AG04450 (cell line): ENCODE measurements at regions not wholly inside any gene's neighbourhood (a gene's known extent, or its start where the extent isn't known, plus 50 kb on each side); places are given as distances from the start of the nearest gene placed in this dataset.

Experiments
- CTCF ChIA-PET: fragments of 300-600, 350-600 bp; formaldehyde crosslinking; extraction: SDS; loops from one replicate; lab custom pipeline; 2022; ENCODE audit warnings: antibody characterized with exemption, inconsistent platforms; lab: Charles Lee
- POLR2A ChIA-PET: fragments of 350-600 bp; formaldehyde crosslinking; extraction: SDS; loops from one replicate; lab custom pipeline; 2021; ENCODE audit warnings: antibody characterized with exemption, inconsistent platforms; lab: Yijun Ruan, JAX
- DNase-seq: peaks from one replicate; pipeline ENCODE4 v3.0.0-alpha.2; 2011; ENCODE audit warnings: low read depth, low spot score
- H3K27ac ChIP-seq: one replicate; pipeline ENCODE4 v1.5.1; 2012; ENCODE audit warnings: low read depth, low read length, control low read depth
- H3K27me3 ChIP-seq: one replicate; pipeline ENCODE4 v1.6.0; 2012; ENCODE audit warnings: low read length; ENCODE audit not compliant: control insufficient read depth, insufficient read depth
- H3K4me3 ChIP-seq: 2 replicates; pipeline ENCODE4 v1.5.1; 2011; ENCODE audit warnings: mild to moderate bottlenecking, low read depth, low read length, control low read depth
- H3K9me3 ChIP-seq: 2 replicates; pipeline ENCODE4 v1.5.1; 2012; ENCODE audit warnings: low read length; ENCODE audit not compliant: control insufficient read depth, insufficient read depth
- CTCF ChIP-seq: IDR thresholded peaks from 2 replicates; pipeline ENCODE4 v1.5.1; 2011; ENCODE audit warnings: low read depth, low read length, control low read depth, inconsistent platforms

- Histone ChIP-seq H3K27me3 (peaks cover 4% of the 10 kb centered on the region), H3K4me3 (no peak overlapping the region), H3K27ac (no peak overlapping the region), H3K9me3 (no peaks in the 10 kb centered on the region)
- ChIA-PET CTCF (no interaction called here), POLR2A (no interaction called here)
- TF ChIP-seq CTCF: no peak
- DNase-seq: no peak
Observed at GRCh38 chr11:59008947-59009346, 69.7 kb downstream of the GLYATL1 start.

GRCh38 chr11:59009661-59010060 lies 70.4 kb downstream of the GLYATL1 start:
- H3K27ac ChIP-seq: no peak overlapping the region
- ChIA-PET POLR2A (no interaction called here), CTCF (no interaction called here)
- DNase-seq: no peak
- no peak overlapping the region for H3K4me3 ChIP-seq
- no peak for TF ChIP-seq CTCF
- H3K9me3 ChIP-seq: no peaks in the 10 kb centered on the region
- H3K27me3 ChIP-seq: peaks cover 4% of the 10 kb centered on the region

- no peak for DNase-seq
- ChIA-PET POLR2A (no interaction called here), CTCF (no interaction called here)
- no peak for TF ChIP-seq CTCF
- Histone ChIP-seq H3K27me3 (peaks cover 2% of the 10 kb centered on the region), H3K4me3 (no peak overlapping the region), H3K9me3 (no peaks in the 10 kb centered on the region), H3K27ac (no peak overlapping the region)
Observed at GRCh38 chr11:59010708-59011107, 71.4 kb downstream of the GLYATL1 start.

GRCh38 chr11:59011655-59012397 lies 72.5 kb downstream of the GLYATL1 start:
- ChIA-PET POLR2A (no interaction called here), CTCF (no interaction called here)
- TF ChIP-seq CTCF: no peak
- Histone ChIP-seq H3K27ac (no peak overlapping the region), H3K9me3 (no peaks in the 10 kb centered on the region), H3K27me3 (peaks cover 2% of the 10 kb centered on the region), H3K4me3 (no peak overlapping the region)
- no peak for DNase-seq

DNA sequence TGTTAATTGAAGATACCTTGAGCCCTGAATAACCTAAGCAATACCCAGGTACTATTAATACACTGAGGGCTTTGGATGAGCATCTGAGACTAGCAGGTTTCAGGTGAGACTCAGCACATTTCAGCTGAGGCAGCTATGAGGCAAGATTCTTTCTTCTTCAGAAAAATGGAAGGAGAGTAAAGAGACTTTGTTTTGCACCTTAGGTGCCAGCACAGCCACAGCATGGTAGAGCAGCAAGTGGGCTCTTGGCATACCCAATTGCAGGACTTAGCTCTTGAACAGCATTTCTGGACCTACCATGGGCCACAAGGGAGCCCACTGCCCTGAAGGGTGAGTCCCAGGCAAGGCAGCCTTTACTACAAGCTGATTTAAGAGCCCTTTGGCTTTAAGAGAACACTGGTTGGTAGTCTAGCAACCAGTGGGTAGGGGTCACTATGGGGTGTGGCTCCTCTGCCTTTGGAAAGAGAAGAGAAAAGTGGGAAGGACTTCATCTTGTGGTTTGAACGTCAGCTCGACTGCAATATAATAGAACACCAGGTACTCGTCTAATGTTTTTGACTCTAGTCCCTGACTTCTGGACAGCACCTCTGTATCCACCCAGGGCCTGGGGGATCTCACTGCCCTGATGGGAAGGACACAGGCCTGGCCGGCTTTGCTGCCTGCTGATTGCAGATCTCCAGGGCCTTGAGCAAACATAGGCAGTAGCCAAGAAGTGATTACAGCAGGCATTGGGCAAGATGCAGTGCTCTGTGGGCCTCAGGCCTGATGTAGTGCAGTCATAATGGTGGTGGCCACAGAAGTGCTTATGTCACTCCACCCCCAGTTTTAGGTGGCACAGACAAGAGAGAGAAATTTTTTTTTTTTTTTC lies 73.3 kb downstream of the GLYATL1 start:
- peaks cover 2% of the 10 kb centered on the region for H3K27me3 ChIP-seq
- POLR2A ChIA-PET: no interaction called here
- DNase-seq: no peak
- H3K27ac ChIP-seq: no peak overlapping the region
- H3K9me3 ChIP-seq: no peaks in the 10 kb centered on the region
- CTCF ChIA-PET: no interaction called here
- TF ChIP-seq CTCF: no peak
- no peak overlapping the region for H3K4me3 ChIP-seq
